RWPE2 (cell line): ENCODE measurements at regions not wholly inside any gene's neighbourhood (a gene's known extent, or its start where the extent isn't known, plus 50 kb on each side); places are given as distances from the start of the nearest gene placed in this dataset.
"Not testable (repeated sequence)": the region's sequence is repeated elsewhere in the genome, so short reads cannot be mapped to it uniquely, and the experiment has no call there.

ENCODE experiments used
- ATAC-seq: fragments of 200-7000 bp; cut with Tn5 transposase; 3 replicates; pipeline ENCODE4 v1.9.1; 2021; ENCODE audit warnings: low read depth
- DNase-seq: peaks from one replicate; pipeline ENCODE4 v3.0.0-alpha.2; 2020; ENCODE audit warnings: low spot score
- H3K27ac ChIP-seq: fragments of 450-650 bp; 2 replicates; pipeline ENCODE4 v1.5.1; 2017; ENCODE audit warnings: mild to moderate bottlenecking; ENCODE audit not compliant: poor library complexity, severe bottlenecking
- H3K27me3 ChIP-seq: fragments of 250-450 bp; sonication (Bioruptor Pico); 2 replicates; pipeline ENCODE4 v1.5.1; 2021; ENCODE audit warnings: mild to moderate bottlenecking, moderate library complexity; ENCODE audit not compliant: insufficient read depth, poor library complexity, severe bottlenecking
- H3K36me3 ChIP-seq: fragments of 250-450 bp; sonication (Bioruptor Pico); 2 replicates; pipeline ENCODE4 v1.5.1; 2020; ENCODE audit warnings: low read depth, mild to moderate bottlenecking, moderate library complexity
- H3K4me1 ChIP-seq: fragments of 250-450 bp; sonication (Bioruptor Pico); 2 replicates; pipeline ENCODE4 v1.5.1; 2021; ENCODE audit warnings: mild to moderate bottlenecking, moderate library complexity; ENCODE audit not compliant: insufficient read depth, poor library complexity, severe bottlenecking
- H3K4me3 ChIP-seq: fragments of 250-450 bp; sonication (Bioruptor Pico); 2 replicates; pipeline ENCODE4 v1.5.1; 2021; ENCODE audit warnings: mild to moderate bottlenecking, moderate library complexity; ENCODE audit not compliant: severe bottlenecking
- H3K9me3 ChIP-seq: fragments of 250-450 bp; sonication (Bioruptor Pico); 2 replicates; pipeline ENCODE4 v1.5.1; 2021; ENCODE audit warnings: mild to moderate bottlenecking, moderate library complexity; ENCODE audit not compliant: severe bottlenecking
- TF ChIP-seq, protein P1 (sequence below): fragments of 450-650 bp; IDR thresholded peaks from one replicate; pipeline ENCODE4 v1.5.1; 2017; ENCODE audit warnings: mild to moderate bottlenecking, moderate library complexity; ENCODE audit not compliant: poor library complexity, severe bottlenecking

DNA sequence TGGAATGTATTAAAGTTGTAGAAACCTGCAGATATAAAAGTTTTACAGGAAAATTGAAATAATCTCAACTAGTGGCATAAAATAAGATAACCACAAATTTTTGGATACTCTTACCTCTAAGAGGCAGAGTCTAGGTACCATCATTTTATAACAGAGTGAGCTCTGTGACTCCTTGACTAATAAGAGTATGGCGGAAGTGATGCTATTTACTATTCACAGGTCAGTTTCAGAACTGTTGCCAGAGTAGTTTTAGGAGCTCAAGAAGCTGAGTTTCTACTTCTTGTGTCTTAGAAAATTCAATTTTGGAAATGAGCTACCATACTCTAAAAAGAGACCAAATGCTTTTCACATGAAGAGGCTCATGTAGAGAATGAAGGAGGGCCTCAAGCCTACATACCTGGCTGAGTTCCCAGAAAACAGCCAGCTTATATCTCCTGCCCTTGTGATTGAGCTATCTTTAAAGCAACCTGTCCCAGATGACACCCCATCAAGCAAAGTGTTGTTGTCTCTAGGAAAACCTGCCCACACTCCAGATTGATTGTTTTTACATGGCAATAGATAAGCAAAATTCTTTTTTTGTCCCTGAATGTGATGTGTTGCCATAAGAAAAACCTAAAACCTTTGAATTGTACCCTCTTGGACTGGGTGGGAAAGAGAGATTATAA, 712.8 kb upstream of the CNTN5 start:
- no peaks in the 10 kb centered on the region for H3K27me3 ChIP-seq
- no peaks in the 10 kb centered on the region for H3K9me3 ChIP-seq
- peaks cover 3% of the 10 kb centered on the region for H3K4me1 ChIP-seq
- H3K4me3 ChIP-seq = no peak overlapping the region
- no peak for DNase-seq
- no peak overlapping the region for H3K27ac ChIP-seq
- TF ChIP-seq, protein P1, sequence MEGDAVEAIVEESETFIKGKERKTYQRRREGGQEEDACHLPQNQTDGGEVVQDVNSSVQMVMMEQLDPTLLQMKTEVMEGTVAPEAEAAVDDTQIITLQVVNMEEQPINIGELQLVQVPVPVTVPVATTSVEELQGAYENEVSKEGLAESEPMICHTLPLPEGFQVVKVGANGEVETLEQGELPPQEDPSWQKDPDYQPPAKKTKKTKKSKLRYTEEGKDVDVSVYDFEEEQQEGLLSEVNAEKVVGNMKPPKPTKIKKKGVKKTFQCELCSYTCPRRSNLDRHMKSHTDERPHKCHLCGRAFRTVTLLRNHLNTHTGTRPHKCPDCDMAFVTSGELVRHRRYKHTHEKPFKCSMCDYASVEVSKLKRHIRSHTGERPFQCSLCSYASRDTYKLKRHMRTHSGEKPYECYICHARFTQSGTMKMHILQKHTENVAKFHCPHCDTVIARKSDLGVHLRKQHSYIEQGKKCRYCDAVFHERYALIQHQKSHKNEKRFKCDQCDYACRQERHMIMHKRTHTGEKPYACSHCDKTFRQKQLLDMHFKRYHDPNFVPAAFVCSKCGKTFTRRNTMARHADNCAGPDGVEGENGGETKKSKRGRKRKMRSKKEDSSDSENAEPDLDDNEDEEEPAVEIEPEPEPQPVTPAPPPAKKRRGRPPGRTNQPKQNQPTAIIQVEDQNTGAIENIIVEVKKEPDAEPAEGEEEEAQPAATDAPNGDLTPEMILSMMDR = no peak
- no peak for ATAC-seq
- H3K36me3 ChIP-seq = no peaks in the 10 kb centered on the region

DNA sequence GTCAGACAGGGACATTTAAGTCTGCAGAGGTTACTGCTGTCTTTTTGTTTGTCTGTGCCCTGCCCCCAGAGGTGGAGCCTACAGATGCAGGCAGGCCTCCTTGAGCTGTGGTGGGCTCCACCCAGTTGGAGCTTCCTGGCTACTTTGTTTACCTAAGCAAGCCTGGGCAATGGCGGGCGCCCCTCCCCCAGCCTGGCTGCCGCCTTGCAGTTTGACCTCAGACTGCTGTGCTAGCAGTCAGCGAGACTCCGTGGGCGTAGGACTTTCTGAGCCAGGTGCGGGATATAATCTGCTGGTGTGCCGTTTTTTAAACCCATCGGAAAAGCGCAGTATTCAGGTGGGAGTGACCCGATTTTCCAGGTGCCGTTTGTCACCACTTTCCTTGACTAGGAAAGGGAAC, 690.4 kb upstream of the CNTN5 start:
- H3K36me3 ChIP-seq, H3K4me1 ChIP-seq, H3K27me3 ChIP-seq, DNase-seq, ATAC-seq, H3K9me3 ChIP-seq, H3K4me3 ChIP-seq, H3K27ac ChIP-seq: not testable (repeated sequence)

DNA sequence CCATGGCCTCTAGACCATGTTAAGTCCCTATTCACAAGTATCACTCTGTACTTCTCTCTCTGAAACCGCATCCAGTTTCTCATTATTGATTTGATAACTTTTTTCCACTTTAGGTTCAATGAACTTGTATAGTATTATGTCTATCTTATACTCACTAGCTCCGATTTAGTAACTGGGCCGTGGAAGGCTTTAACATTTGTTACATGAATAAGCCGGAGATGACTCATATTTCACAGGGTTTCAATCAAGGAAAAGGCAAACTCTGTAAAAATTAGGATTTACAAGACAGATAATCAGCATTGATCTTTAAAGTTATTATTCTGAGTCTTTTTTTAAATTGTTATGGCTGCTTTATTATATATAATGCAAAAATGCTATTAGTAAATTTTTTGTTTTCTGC, 662.2 kb upstream of the CNTN5 start:
- Histone ChIP-seq H3K27me3 (no peaks in the 10 kb centered on the region), H3K27ac (no peak overlapping the region), H3K4me3 (no peak overlapping the region), H3K4me1 (no peaks in the 10 kb centered on the region), H3K9me3 (no peaks in the 10 kb centered on the region), H3K36me3 (no peaks in the 10 kb centered on the region)
- DNase-seq (no peak), ATAC-seq (no peak)
- TF ChIP-seq, protein P1 = no peak

DNA sequence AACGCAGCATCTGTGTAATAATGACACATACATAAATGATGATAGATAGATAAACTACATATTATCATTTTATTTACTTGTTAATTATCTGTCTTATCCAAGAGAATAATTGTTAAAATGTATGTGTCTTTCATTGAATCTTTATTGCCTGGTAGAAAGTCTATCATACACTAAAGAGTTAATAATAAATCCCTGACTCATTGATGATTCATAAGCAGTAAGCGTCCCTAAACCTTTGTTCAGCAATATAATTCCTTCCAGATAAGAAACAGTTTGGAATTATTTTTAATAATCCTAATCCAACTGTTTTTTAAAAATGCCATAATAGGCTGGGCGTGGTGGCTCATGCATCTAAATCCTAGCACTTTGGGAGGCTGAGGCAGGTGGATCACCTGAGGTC, 655.6 kb upstream of the CNTN5 start:
- ATAC-seq (no peak), DNase-seq (no peak)
- no peak overlapping the region for H3K4me3 ChIP-seq
- no peaks in the 10 kb centered on the region for H3K4me1 ChIP-seq
- no peaks in the 10 kb centered on the region for H3K36me3 ChIP-seq
- peaks cover 3% of the 10 kb centered on the region for H3K27me3 ChIP-seq
- TF ChIP-seq, protein P1 = no peak
- H3K9me3 ChIP-seq = no peaks in the 10 kb centered on the region
- no peak overlapping the region for H3K27ac ChIP-seq

DNA sequence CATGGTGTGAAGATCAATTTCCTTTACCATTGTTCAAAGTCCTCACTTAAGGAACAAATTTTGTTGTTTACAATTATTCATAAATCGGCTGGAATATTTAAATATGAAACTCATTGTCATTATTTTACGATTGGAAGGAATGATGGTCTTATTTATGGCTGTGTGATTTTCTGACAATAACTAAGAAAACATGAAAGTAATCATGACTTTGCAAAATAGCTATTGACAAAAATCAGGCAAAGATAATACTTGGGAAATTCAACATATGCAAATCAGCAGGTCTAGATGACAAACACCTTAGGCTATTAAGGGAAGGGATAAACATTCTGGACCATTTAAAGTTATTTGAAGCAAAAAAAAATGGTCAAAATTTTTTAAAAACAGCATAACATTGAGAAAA, 654.8 kb upstream of the CNTN5 start:
- DNase-seq (no peak), ATAC-seq (no peak)
- Histone ChIP-seq H3K4me3 (no peak overlapping the region), H3K9me3 (no peaks in the 10 kb centered on the region), H3K27ac (no peak overlapping the region), H3K4me1 (no peaks in the 10 kb centered on the region), H3K36me3 (no peaks in the 10 kb centered on the region), H3K27me3 (peaks cover 3% of the 10 kb centered on the region)
- TF ChIP-seq, protein P1 = no peak
